ENCODE measurements at regions not wholly inside any gene's neighbourhood (a gene's known extent, or its start where the extent isn't known, plus 50 kb on each side); places are given as distances from the start of the nearest gene placed in this dataset.

DNA sequence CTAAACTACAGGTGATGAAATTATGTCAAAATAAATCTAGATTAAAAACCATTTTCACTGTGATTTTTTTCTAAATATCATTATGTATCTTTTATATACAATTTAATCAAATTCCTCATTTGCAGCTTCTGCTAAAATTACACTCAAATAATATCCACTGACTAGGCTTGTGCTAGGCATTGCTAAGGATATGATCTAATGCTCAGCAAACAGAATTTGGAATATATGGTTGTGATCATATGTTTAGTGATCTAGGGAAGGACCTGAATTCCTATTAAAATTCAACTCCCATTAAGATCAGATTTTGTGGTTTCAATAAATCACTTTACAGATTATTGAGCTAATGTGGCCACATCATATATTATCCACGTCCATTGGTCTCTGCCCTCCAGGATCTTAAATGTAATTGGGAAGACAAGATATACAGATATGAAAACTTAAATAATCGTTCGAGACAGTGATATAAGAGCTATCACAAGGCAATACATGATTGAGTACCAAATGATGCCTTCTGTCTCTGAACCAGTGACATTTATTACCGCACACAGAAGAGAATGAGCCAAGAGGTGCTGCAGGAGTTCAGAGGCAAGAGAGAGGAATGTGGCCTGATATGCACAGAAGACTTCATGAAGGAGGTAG lies 206.0 kb upstream of the RPS6KA3 start:
- DNase-seq (ENCODE audit: low read depth): no peak

DNA sequence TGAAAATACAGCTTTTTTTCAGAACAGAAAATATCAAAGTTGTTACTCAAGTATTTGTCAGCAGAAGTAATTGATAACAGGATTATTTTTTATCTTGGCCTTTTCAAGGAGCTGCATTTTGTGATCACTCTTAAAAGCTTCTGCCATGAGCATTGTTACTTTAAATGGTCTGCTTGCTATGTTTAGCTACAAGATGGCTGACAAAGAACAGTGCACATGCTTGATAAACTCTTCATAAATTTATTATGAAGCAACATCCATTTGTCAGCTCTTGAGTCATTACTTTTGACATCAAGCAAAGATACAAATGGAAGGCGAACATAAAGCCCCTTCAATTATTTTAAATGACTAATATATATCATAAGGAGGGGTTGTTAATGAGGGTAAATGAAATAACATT lies 205.4 kb upstream of the RPS6KA3 start:
- no peak for DNase-seq (ENCODE audit: low read depth)

DNA sequence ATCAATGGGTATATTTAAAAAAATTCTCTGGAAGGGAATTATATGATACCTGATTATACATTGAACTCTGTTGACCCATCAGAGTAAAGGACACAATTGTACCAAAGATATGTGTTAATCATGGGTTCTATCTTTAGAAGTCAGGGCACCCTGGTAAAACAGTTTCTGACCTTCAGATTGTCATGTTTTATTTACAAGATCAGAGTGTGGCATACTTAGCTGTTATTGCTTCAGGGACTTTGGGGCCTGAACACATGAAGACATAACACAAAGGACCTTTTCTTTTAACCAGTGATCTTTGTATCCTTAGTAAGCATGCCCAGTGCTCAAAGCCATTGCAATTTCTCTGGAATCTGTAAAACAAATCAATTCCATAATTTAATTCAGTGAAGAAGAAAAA lies 204.8 kb upstream of the RPS6KA3 start:
- no peak for DNase-seq (ENCODE audit: low read depth)

DNA sequence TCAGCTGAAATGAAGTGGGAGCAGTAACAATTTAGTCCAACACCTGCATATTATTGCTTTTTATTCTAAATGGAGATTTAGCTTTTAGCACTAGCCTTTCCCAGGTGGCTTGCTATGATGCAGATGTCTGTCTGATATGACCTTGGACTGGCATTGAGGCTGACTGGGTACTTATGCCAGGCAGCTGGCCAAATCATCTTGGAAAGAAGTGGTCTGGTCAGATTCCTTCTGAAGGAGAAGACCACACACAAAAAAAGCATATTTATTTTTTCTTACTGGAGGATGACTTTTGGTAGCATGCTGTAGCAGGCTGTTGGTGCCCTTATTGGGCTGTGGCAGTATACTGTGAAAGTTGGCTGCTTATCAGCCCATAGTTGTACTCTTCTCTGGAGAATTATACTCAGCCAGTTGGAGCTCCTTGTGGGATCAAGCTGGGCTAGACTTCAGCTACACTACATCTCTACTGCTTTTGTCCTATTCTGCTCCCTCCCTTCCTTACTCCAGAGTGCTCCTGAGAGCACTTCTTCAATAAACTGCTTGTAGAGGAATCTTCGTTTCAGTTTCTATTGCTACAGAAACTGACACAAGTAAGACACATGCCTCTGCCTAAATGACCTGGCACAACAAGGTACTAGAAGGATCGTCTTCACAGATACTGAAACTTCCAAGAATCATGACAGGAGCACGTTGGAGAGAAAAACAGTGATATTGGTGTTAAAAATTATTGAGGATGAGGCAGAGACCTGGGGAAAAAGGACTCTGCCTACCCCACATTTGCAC lies 196.8 kb upstream of the RPS6KA3 start:
- DNase-seq (ENCODE audit: low read depth): no peak

DNA sequence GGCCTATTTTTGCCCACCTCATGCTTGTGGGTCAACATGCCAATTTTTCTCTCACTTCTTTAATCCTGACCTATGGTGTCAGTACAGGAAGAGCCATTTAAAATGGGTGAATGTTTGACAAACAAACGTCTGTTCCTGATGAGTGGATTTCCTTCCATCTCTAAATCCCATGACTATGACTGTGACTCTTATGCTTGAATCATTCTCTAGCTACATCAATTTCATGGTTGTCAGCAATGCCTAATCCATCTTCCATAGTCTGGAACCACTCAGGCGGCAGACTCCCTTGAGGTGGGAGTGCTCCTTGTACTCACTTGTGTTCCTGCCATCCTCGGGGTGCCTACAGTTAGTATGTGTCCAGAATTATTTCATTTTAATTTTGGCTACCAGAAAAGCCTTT lies 194.9 kb upstream of the RPS6KA3 start:
- DNase-seq (ENCODE audit: low read depth): no peak

DNA sequence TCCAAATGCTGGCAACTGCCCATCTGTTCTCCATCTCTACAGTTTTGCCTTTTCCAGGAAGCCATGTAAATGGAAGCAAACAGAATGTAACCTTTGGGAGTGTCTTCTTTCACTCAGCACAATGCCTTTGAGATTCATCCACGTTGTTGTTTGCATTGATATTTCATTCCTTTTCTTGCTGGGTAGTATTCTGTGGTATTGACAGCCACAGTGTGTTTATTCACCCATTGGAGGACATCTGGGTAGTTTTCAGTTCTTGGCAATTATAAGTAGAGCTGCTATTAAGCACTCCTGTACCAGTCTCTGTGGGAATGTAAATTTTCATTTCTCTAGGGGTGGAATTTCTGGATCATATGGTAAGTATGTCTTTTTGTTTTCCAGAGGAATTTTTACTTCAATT lies 194.3 kb upstream of the RPS6KA3 start:
- no peak for DNase-seq (ENCODE audit: low read depth)

DNA sequence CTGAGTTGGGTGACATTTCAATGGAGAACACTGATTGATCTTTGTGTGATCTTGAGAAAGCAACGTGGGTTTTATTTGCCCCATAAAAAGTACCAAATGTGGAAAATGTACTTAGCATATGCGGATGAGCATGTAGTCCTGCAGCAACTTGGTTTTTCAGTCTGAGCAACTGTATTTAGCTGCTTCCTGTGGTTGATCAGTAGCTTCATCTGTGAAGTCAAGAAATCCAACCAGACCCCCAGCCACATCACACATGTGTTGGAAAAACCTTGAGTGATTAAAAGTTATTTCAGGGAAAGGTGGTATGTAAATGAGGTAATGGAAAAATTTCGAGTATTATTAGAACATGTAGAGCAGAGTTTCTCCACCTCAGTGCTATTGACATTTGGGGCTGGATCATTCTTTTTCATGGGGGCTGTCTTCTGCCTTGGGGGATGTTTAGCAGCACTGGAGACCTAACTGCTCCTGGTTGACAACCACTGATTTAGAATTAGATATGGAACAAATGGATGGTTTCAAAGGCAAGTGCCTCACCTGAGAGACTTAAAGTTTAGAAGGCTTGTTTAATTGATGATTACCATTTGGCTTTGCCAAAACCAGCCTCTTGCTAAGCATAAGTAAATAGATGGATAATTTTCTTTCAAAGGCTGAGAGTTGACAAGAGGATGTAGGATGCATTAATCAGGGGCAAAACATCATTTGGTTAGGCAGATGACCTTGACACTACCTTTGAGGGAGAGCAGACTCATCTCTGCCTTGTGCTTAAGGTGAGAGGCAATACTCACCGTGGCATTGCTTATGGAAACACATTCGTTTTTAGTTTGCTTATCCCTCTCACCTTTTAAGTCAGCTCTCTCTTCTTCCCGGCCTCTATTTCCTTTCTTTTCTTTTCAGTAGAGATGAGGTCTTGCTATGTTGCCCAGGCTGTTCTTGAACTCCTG lies 193.0 kb upstream of the RPS6KA3 start:
- no peak for DNase-seq (ENCODE audit: low read depth)

DNA sequence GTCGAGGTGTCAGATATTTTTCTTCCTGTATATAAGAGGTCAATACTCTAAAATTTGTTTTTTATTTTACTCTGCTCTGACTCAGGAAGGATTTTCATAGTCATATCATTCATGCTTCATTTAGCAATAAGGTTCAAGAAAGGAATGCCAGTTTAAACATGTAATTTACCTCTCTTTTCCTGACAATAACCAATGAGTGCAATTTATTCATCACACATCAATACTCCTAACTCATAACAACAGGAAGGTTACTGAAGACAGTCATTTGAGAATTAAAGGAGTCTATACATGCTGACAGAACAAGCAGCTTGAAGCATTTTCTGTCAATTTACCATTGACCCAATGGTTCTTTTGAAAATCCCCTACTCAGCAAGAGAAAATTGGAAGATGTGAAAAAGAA lies 190.3 kb upstream of the RPS6KA3 start:
- DNase-seq (ENCODE audit: low read depth): no peak

DNA sequence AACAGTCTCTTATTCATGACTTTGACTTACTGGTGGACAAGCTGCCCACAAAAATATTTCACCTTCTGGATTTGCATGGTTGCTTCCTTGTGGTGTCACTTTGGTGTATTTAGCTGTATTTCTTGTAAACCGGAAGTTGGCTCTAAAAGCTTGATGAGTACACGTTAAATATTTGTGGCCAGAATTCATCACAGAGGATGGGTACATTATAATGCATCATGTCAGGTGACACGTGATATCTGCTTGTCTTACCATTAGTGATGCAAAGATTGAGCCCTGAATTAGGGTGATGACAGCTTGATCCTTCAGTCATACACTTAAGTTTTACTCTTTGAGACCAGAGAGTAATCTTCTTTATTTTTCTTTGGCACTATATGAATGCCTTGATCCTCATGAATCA lies 188.3 kb upstream of the RPS6KA3 start:
- DNase-seq (ENCODE audit: low read depth): no peak

DNA sequence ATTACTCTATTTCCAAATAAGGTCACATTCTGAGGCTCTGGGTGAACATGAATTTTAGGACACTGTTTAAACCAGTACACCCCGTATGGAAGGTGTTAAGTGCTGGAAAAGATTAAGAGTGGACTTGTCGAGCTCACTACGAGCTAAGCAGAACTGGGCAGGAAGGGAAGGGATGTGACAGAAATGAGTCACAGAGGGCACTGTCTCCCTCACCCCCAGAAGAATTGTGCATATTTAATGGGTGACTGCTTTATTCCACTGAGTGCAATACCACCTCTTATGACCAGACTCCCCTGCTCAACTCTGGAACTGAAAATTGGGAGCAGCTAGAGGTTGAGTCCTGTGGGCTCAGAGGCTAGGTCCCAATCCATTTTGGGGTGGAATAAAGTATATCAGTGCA lies 187.4 kb upstream of the RPS6KA3 start:
- no peak for DNase-seq (ENCODE audit: low read depth)

DNA sequence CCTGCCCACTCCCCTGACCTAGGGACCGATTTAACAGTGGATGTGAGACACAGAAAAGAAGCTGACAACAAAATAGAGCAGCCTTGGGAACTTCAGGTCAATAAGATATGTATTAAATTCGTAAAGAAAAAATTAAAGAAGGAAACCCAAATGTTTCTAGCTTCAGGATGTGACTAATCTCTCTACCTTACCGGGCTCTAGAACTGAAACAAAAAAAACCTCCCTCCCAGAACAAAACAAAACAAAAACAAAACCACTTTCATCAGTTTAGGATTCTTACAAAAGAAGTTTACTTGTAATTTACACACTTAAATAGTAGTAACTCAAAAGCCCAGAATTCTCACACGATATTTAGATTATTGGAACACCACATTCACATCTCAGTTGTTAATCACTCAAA lies 185.8 kb upstream of the RPS6KA3 start:
- DNase-seq (ENCODE audit: low read depth): no peak

DNA sequence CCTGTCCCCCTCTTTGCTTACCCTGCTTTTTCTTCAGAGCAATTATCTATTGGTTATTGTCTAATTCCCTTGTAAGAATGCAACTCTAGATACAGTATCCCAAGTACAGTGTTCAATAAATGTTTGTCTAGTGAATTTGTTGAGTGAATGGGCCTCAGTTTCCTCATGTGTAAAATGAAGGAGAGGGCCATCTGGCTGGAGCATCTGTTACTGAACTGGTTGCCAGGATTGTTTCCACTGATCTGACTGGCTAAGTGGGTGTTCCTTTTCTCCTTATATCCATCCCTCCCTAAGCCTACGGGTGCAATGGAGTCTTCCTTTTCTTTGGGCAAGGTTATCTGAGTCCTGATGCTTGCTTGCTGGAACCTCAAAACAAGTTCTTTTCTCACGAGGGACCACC lies 185.2 kb upstream of the RPS6KA3 start:
- DNase-seq (ENCODE audit: low read depth): no peak

DNA sequence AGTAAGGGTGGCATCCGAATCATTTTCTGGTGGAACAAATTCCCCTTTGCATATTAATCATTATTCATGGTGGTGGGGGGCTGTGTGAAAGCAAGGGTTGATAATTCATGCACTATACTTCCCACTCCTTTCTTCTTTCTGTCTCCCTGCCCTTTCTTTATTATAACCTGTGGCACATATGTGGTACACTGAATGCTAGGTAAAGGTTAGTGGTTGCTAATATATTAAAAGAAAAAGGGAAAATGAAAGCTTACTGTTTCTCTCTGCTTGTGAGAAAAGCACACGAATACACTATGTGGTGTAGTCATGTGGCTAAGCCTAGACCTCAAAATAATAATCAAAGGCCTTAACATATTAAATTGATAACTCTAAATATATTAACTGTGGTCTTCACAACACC lies 178.4 kb upstream of the RPS6KA3 start:
- no peak for DNase-seq (ENCODE audit: low read depth)

DNA sequence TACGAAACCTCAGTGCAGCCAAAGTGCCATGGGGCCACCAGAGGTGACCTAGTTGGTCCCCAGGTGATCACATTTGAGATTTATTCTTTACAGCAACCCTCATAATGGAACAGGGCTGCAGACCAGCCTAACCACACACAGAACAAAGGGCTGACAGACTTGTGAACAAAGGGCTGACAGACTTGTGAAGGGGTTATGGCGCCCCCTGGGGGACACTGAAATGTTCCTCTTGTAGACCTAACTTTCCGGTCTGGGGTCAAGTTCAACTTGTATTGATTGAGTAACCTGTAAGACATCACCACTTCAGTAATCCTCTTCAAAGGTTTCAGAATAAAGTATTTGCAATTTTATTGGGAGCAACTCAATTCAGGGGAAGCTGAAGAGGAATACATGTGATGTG lies 175.9 kb upstream of the RPS6KA3 start:
- DNase-seq (ENCODE audit: low read depth): peak; percentile 80

DNA sequence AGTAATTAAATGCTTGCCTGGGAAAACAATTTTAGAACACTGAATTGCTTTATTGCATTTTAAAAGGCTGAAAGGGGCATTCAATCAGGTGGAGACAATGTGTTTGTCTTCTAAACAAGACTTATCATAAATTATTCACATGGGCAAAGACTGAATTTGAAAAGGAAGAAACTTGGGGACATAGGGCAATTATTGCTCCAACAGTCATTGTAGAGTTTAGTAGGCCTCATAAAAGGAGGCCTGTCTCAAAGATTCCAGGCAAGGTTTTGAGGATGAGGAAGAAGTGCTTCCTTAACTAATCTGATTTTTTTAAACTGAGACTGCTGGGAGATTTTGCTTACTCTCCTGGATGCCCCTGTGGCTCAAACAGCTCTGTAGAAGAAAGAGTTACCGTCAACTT lies 174.4 kb upstream of the RPS6KA3 start:
- DNase-seq (ENCODE audit: low read depth): no peak

DNA sequence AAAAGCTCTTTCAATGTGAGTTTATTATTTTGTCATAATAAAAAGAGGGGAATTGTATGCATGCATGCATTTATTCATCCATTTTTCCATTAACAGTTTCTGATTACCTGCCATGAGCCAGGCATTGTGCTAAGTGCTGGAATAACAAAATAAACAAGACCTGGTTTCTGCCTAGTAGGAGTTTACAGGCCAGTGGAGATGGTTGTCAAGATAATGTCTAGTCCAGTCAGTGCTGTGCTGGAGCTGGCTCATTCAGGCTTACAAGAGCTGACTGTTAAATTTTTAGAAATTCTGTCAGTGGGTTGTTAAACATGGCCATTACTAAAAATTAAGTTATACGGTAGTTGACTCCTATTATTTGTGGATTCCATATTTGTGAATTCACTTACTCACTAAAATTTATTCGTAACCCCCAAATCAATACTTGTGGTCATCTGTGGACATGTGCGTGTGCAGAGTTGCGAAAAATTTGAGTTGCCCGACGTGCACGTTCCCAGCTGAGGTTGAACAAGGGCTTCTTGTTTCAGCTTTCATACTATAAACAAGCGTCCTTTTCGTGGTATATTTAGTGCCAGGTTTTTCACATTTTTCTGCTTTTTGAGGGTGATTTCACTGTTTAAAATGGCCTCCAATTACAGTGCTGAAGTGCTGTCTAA lies 172.3 kb upstream of the RPS6KA3 start:
- no peak for DNase-seq (ENCODE audit: low read depth)

DNA sequence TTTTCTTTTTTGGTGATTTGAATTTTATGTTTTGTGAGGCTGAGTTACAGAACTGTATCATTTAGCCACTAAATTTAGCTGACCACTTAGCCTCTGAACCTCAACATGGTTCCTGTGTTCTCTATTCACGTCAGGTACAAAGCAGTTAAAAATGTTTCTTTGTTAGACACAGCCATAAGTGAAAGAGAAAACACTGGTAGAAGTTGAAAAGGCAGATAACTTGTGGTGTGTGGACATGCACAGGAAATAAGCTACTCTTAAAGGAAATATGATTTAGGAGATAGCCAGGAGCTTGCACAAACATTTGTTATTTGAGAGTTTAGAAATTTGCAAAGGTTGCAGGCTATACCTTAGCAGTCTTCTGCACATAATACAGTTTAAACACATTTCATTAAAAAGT lies 171.0 kb upstream of the RPS6KA3 start:
- DNase-seq (ENCODE audit: low read depth): no peak

DNA sequence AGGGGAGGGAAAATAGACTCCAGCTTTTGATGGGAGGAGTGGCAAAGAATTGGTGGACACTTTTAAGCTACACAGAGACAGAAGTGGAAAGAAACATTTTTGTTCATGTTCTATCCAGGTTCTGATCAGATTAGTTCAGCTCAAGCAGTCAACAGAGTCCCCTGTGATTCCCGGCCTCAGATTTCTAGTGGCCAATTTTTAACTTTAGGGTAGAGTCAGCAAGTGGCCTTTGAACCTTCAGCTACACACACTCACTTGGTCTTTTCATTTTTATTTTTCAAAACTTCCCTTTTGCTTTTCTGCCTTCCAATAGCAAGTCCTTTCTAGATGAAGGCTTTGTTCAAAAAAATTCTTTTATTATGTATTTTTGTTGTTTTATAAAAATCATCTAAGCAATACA lies 169.2 kb upstream of the RPS6KA3 start:
- DNase-seq (ENCODE audit: low read depth): no peak

DNA sequence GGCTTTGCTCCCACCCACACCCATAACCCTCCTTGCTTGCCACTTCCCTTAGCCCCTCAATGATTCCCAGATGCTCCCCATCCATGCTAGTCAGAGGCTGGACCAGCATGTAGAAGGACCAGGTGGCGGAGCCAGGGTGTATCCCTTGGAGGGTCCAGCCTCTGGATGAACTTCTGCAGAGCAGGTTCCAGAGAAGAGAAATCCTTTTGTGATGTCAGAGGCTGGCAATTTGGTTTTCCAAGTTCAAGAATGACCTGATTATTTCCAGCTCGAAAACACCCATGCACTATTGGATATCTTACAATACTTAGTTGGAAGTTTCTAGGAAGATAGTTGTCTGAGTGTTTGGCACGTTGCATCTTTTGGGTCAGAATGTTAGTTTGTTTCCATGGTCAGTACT lies 168.3 kb upstream of the RPS6KA3 start:
- DNase-seq (ENCODE audit: low read depth): no peak

DNA sequence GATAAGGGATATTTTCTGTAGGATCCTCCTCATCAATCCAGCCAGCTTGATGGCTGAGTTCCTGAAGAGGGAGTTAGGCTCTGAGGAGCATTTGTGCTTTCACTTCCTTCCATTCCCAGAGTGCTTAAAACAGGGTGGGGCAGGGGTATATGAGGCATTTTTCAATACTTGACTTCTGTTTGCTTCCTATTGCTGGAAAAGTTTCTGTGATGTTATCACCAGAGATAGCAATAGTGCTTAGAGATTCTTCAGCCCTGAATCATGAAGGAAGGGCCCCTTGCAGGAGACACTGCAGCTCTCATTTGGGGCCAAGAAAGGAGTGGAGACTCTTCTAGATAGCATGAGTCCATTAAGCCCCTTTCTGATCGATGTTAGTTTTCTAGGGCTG lies 166.7 kb upstream of the RPS6KA3 start:
- DNase-seq (ENCODE audit: low read depth): no peak

DNA sequence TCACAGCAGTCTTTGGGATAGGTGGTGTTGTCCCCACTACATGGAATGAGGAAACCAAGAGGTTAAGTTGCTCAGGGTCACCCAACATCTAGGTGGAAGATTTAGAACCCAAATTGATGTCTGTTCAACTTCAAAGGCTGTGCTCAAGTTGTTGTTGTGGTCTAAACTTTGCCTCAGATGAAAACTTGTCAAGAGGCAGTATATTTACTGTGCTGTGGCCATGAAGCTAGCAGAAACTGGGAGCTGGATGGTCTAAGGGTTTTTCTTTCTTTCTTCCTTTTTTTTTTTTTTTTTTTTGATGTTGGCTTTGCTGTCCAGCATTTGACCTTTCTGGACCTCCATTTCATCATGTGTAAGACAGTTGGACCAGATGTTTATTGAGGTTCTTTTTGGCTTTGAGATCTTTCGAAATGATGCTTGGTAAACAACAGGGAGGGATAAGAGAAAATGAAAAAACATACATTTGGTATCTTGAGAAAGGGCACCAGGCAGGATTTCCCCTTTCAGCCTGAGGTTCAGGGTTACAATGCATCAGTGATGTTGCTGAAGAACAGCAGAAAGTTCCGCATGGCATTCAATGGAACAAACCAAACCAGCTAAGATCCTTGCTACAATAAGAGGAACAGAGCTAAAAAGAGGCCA lies 166.2 kb upstream of the RPS6KA3 start:
- no peak for DNase-seq (ENCODE audit: low read depth)

DNA sequence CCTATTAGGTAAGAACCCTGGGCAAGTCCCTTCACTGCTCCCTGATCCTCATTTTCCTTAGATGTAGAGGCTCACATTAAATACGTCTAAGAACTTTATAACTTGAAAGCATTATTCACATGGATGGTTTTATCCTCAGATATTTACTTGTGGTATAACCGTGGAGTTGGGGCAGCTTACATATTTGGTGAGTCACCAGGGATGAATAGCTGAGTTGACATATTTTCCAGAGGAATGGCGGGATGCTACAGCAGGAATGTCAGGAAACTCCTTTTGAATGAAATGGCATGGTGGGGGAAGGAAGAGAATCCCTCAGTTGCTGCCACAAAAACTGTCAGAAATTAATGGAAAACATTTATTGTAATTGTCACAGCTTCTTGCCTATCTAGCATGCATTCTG lies 165.3 kb upstream of the RPS6KA3 start:
- no peak for DNase-seq (ENCODE audit: low read depth)
